HG03558 (cell line): ENCODE measurements at regions not wholly inside any gene's neighbourhood (a gene's known extent, or its start where the extent isn't known, plus 50 kb on each side); places are given as distances from the start of the nearest gene placed in this dataset.

ENCODE experiments used
- ATAC-seq: cut with Tn5 transposase; IDR thresholded peaks from one replicate; pipeline ENCODE4 v1.9.1; 2021; ENCODE audit warnings: moderate number of reproducible peaks; ENCODE audit not compliant: unreplicated experiment; ENCODE audit errors: extremely low read depth

DNA sequence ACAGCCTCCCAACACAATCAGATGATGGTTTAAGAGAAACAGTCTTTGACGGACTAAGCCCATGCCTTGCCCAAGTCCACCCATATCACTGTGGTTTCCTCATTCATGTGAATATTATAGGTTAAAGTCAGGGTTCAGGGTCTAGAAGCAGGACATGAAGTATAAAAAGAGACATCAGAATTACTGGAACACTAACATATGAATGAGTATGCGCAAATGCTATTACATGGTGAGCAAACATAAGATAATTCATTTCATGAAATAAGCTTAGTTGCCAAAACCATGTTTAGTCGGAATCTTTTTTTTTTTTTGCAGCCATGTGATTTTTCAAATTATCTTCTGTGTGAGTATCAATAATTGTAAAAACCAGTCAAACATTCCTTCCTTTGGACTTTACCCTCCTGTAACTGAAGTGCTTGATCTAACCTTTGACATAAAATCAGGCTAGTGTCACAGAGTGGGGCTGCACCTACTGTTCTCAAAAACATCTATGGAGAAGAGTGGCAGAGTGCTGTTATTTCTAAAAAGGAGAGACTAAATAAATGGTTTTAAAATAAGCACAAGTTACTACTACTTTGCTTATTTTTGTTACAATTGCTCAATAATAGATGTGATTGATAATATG lies 84.9 kb upstream of the NRIP1 start:
- no peak for ATAC-seq

- ATAC-seq, result no peak
Observed at GRCh38 chr21:15151385-15152103, 86.7 kb upstream of the NRIP1 start.

- ATAC-seq, result no peak
Observed at GRCh38 chr21:15152591-15152990, 87.8 kb upstream of the NRIP1 start.

DNA sequence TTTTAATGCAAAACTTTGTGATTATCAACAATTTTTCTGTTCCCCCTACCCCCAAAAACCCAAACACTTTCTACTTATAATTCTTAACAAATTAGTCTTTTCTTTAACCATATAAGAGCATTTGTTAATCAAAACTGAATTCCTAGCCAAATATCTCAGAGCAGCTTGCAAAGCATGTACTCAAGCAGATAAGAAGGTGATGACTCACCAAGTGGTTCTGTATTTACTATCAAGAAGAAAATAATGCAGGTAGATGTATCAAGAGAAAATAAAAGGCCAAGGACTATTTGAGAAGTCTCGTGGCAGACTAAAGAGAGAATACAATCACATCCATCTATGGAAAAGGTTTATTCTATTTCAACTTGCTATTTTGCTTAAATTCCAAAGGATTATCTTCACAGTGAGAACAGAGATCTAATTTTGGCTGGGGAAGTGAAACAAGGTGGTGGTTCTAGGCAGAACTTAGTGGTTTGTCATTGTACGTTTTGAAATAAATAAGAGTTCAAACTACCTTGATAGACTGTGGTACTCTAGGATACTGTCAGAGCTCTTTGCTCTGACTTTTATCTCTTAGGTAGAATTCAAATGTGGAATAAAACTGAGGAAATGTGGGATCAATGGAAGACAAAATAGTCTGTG lies 94.7 kb upstream of the NRIP1 start:
- no peak for ATAC-seq

DNA sequence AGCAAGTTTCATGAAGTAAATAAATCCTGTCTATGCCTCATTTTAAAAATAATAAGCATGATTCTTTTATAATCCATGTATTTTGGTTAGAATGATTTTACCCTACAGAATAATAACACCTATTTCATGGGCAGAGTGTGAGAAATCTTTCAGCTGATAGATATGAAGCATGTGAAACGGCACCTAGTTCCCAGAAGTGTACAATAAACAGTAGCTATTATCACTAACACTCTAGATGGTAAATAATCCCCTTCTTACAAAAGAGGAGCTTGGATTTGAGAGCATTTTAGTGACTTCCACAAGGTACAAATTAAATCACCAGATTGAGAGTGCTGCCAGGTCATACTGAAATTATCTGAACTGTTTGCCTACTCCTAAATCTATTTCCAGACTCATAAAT lies 95.3 kb upstream of the NRIP1 start:
- no peak for ATAC-seq

GRCh38 chr21:15162921-15163320 lies 98.1 kb upstream of the NRIP1 start:
- ATAC-seq, result no peak

DNA sequence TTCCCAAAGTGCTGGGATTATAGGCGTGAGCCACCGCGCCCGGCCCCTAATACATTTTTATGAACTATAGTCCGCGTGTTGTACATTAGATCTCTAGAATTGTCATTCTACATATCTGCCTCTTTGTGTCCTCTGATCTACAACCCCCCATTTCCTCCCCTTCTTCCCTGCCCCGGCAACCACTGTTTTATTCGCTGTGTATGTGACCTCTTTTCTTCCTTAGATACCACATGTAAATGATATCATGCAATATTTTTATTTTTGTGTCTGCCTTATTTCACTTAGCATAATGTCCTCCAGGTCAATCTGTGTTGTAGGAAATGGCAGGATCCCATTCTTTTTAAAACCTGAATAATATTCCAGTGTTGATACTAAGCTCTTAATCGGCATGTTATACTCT lies 99.5 kb upstream of the NRIP1 start:
- no peak for ATAC-seq

DNA sequence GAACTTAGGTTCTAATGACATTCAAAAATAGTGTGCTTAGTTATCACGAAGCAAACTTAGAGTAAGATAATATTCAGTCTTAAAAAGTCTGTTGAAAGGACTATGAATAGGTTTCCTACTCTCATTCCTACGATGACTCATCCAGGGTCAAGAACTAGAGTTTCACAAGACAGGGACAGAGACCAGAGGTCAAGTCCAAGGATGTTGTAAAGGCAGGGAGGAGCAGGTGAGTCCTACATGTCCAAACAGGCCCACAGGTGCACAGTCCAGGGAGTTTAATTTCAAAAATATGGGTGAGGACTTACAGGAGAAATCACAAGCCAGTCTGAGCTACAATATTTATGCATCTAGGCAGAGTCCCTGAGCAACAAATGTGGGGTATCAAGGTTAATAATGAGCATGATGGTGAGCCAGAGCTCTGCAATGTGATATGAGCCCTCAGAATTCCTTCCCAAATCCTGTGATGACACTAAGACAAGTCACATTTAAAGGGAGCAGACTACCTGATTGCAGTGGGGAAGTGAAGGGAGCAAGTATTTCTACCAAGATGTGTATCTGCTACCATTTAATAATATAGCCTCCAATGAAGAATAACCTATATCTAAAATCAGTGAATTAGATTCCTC lies 100.0 kb upstream of the NRIP1 start:
- ATAC-seq, result no peak

GRCh38 chr21:15170614-15171013 lies 105.8 kb upstream of the NRIP1 start:
- no peak for ATAC-seq

DNA sequence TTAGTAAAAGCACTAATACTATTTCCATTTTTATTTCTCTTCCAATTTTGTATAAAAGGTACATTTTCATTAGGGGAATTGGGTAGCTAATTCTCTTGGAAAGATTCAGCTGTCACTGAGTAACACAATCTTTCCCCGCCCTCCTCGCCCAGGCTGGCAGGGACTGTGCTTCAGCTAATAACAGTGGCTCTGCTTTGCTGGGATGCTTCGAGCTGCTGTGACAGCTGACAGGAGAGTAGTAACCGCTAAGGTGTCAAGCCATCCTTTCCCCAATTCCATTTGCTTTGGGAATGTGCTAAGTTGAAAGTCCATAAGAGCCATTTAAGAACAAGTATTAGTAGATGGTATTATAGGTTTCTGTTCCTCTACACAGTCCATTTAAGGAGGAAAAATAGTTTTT lies 106.7 kb upstream of the NRIP1 start:
- ATAC-seq, result no peak

GRCh38 chr21:15172963-15173362 lies 108.2 kb upstream of the NRIP1 start:
- ATAC-seq, result no peak

DNA sequence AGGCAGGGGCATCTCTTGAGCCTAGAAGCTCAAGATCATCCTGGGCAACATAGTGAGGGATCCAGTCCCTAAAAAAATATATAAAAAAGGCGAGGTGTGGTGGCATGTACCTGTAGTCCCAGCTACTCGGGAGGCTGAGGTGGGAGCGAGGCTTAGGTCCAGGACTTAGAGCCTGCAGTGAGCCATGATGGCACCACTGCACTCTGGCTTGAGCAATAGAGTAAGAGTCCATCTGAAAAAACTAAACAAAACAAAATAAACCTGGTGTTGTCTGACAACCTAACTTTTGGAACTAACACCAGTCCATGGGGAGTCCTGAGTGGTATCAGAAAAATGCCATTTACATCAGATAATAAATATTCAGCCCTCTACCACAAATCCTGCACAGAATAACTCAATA lies 110.1 kb upstream of the NRIP1 start:
- no peak for ATAC-seq

DNA sequence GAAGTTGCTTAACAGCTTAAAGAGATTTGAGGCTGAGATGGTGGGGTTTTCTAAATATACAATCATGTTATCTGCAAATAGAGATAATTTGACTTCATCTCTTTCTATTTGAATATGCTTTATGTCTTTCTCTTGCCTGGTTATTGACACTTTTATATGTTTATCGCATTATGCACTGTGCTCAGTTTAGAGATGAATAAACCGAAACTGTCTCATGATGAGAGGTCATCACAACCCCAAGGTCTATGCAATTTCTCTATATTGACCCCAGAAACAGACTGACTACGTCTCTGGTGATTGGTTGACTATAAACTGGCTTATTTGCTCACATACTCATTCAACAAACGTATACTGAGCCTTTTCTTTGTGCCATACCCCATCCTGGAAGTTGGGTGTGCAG lies 117.9 kb upstream of the NRIP1 start:
- no peak for ATAC-seq

GRCh38 chr21:15183813-15184257 lies 119.0 kb upstream of the NRIP1 start:
- no peak for ATAC-seq

DNA sequence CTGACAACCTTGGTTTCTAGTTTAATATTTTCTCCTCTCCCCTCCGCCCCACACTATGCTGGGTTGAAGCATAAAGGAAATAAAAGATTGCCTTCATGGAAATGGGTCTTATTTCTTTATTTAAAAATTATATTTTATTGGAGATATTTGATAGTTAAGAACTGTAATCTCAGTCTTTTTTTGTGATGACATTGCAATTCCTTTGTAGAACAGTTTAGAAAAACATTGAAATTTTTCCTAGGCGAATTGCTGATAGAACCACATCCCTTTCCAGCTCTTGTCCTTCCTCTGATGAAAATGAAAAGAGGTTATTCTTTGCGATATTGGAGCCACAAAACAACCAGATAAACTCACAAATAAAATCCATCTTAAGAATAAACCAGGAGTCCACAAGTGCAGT lies 125.6 kb upstream of the NRIP1 start:
- ATAC-seq, result no peak

GRCh38 chr21:15190837-15191236 lies 126.0 kb upstream of the NRIP1 start:
- ATAC-seq, result no peak

- ATAC-seq, result no peak
Observed at GRCh38 chr21:15191342-15191741, 126.5 kb upstream of the NRIP1 start.

- ATAC-seq, result no peak
Observed at GRCh38 chr21:15192243-15192642, 127.4 kb upstream of the NRIP1 start.

DNA sequence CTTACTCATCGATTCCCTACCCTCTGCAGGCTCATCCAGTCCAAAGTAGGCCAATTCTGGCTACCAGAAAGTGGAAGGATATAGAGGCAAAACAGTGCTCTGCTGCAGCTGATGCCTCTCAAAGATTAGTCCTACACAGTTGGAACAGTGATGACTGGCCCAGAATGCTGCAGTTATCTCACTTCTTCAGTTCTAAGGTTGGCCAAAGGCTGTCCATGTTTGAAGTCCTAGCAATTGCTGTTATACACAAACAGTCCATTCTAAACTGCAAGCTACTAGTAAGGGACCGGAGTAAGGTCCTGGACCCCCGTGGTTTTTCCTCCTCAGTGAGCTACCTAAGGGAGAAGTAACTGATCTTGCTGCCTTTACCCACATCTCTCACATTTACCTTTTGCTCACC lies 129.1 kb upstream of the NRIP1 start:
- ATAC-seq, result no peak

DNA sequence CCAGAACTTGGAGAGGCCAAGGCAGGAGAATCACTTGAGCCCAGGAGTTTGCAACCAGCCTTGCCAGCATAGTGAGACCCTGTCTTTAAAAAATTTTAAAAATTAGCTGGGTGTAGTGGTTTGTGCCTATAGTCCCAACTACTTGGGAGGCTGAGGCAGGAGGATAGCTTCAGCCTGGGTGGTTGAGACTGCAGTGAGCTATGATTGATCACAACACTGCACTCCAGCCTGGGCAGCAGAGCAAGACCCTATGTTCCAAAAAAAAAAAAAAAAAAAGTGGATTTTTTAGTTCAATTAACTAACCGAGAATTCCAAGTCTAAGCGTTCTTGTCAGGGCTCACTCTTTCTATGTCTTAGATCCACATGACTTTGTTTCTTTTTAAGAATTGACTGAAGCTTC lies 130.3 kb upstream of the NRIP1 start:
- no peak for ATAC-seq

DNA sequence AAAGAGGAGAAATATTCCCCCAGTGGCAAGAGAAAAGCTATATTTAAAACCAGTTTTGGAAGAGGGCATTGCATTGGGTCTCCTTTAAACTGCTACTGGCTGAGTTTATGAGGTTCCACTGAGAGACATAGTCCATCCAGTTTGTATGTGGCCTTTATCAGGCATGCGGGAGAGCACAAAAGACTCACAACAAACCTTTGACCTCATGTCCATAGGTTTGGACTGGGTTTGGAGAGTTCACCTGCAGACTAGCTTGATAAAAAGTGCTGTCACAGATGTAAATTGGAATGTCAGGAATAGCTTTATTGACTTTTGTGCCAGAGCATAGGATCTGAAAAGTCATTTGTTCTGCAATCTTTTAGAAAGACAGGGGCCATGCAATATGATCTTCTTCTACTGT lies 131.0 kb upstream of the NRIP1 start:
- no peak for ATAC-seq
